ENCODE measurements at regions not wholly inside any gene's neighbourhood (a gene's known extent, or its start where the extent isn't known, plus 50 kb on each side); places are given as distances from the start of the nearest gene placed in this dataset.

DNA sequence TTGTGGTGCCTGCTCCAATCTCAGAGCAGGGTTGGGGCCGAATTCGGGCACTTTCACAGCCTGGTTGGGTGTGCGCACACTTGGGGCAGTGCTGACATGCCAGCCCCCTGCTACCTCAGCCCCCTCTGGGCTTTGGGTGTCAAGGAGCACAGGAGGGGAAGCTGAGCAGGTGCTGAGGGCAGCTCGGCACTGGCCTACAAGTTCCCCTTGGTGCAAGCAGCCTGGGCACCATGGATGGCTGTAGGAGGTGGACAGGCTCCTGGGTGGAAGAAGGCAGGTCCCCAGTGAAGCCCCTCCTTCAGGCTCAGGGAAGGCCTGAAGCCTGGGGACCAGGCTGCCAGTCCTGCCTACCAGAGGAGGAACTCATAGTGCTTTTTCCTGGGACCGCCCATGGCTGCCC, 326.6 kb downstream of the NDFIP2 start:
- no peak for DNase-seq (ENCODE audit: low read depth, low spot score)
- Histone ChIP-seq H2AFZ (ENCODE audit: control insufficient read depth, low read depth, low read length) (no peak overlapping the region), H3K9me3 (replicated peaks; ENCODE audit: control insufficient read depth, insufficient read depth, low read length) (no peaks in the 10 kb centered on the region; the same call in 2 of the 3 replicates), H3K27me3 (replicated peaks in 1 of 2; ENCODE audit: control insufficient read depth in 2 of 2, insufficient read depth in 2 of 2, low read length in 1 of 2) (no peaks in the 10 kb centered on the region), H3K4me3 (no peak overlapping the region), H3K27ac (ENCODE audit: control insufficient read depth, insufficient read depth) (no peak overlapping the region), H3K4me2 (ENCODE audit: control insufficient read depth, insufficient read depth) (no peak overlapping the region), H3K79me2 (ENCODE audit: control insufficient read depth, insufficient read depth, low read length) (no peaks in the 10 kb centered on the region), H4K20me1 (ENCODE audit: control insufficient read depth, insufficient read depth) (no peaks in the 10 kb centered on the region), H3K36me3 (ENCODE audit: control insufficient read depth in 2 of 2, insufficient read depth in 2 of 2, low read length in 1 of 2) (no peaks in the 10 kb centered on the region), H3K4me1 (ENCODE audit: control insufficient read depth, insufficient read depth, low read length) (peaks cover 4% of the 10 kb centered on the region; the same call in 1 of the 2 replicates), H3K9ac (ENCODE audit: control insufficient read depth, insufficient read depth, low read length) (no peak overlapping the region)
- WGBS (ENCODE audit: insufficient coverage, insufficient replicate concordance, low lambda C conversion rate, missing lambda C conversion rate) = 38% methylated on average over 5 of the region's 5 CpGs
- ATAC-seq = no peak
- ChIA-PET RAD21 (ENCODE audit: unreplicated experiment) (interaction anchor here (1.4 kb wide), 1 partner anchor 27 kb away, joined by 4 read pairs; no protein-coding TSS in a partner anchor), SMC1A (ENCODE audit: uncharacterized antibody, unreplicated experiment) (interaction anchor here (0.8 to 2.8 kb wide), 5 partner anchors 9 to 242 kb away, joined by 3 to 8 read pairs (median 4); no protein-coding TSS in a partner anchor), POLR2A (no interaction called here), CTCF (no interaction called here)
- in situ Hi-C loops (cut with MboI) (no loop called here), intact Hi-C loops (cut with micrococcal nuclease; ENCODE audit: unreplicated experiment) (no loop called here)
- no TSS peak for BruUV-seq (replicated peaks)
- FAIRE-seq = no peak
- TF ChIP-seq, protein P1, sequence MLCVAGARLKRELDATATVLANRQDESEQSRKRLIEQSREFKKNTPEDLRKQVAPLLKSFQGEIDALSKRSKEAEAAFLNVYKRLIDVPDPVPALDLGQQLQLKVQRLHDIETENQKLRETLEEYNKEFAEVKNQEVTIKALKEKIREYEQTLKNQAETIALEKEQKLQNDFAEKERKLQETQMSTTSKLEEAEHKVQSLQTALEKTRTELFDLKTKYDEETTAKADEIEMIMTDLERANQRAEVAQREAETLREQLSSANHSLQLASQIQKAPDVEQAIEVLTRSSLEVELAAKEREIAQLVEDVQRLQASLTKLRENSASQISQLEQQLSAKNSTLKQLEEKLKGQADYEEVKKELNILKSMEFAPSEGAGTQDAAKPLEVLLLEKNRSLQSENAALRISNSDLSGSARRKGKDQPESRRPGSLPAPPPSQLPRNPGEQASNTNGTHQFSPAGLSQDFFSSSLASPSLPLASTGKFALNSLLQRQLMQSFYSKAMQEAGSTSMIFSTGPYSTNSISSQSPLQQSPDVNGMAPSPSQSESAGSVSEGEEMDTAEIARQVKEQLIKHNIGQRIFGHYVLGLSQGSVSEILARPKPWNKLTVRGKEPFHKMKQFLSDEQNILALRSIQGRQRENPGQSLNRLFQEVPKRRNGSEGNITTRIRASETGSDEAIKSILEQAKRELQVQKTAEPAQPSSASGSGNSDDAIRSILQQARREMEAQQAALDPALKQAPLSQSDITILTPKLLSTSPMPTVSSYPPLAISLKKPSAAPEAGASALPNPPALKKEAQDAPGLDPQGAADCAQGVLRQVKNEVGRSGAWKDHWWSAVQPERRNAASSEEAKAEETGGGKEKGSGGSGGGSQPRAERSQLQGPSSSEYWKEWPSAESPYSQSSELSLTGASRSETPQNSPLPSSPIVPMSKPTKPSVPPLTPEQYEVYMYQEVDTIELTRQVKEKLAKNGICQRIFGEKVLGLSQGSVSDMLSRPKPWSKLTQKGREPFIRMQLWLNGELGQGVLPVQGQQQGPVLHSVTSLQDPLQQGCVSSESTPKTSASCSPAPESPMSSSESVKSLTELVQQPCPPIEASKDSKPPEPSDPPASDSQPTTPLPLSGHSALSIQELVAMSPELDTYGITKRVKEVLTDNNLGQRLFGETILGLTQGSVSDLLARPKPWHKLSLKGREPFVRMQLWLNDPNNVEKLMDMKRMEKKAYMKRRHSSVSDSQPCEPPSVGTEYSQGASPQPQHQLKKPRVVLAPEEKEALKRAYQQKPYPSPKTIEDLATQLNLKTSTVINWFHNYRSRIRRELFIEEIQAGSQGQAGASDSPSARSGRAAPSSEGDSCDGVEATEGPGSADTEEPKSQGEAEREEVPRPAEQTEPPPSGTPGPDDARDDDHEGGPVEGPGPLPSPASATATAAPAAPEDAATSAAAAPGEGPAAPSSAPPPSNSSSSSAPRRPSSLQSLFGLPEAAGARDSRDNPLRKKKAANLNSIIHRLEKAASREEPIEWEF (IDR thresholded peaks at IDR 0.05; ENCODE audit: insufficient replicate concordance, low read depth, low read length) = no peak
- TF ChIP-seq HDGF (IDR thresholded peaks at IDR 0.05) (no peak), RBBP5 (conservative IDR thresholded peaks at IDR 0.05) (no peak), HDAC2 (IDR thresholded peaks at IDR 0.05) (no peak), CBX3 (IDR thresholded peaks at IDR 0.05; ENCODE audit: borderline replicate concordance, low read depth) (no peak), GATAD2B (conservative IDR thresholded peaks at IDR 0.05; ENCODE audit: low read depth) (no peak), E4F1 (IDR thresholded peaks at IDR 0.05; ENCODE audit: borderline replicate concordance, partially characterized antibody) (no peak)

All from GM12878 (cell line).